Keratinocyte (primary cell): ENCODE measurements at regions not wholly inside any gene's neighbourhood (a gene's known extent, or its start where the extent isn't known, plus 50 kb on each side); places are given as distances from the start of the nearest gene placed in this dataset.

Experiments used
- DNase-seq: peaks from one replicate; pipeline ENCODE4 v3.0.0-alpha.2; 2011; ENCODE audit warnings: low read depth, missing footprints, low spot score
- FAIRE-seq: peaks from 2 replicates; lab custom pipeline; 2011; peaks lifted over from hg19 to GRCh38; lab: Jason Lieb, UNC
- H2AFZ ChIP-seq: 2 replicates; pipeline ENCODE4 v1.6.0; 2012; ENCODE audit warnings: low read length, control low read depth, inconsistent platforms; ENCODE audit not compliant: control insufficient read depth
- H3K27ac ChIP-seq: 2 replicates; pipeline ENCODE4 v1.5.1; 2011; ENCODE audit warnings: low read length; ENCODE audit not compliant: control insufficient read depth, insufficient read depth
- H3K27me3 ChIP-seq: 3 replicates; pipeline ENCODE4 v1.6.0; 2011; ENCODE audit warnings: low read length; ENCODE audit not compliant: control insufficient read depth, insufficient read depth; ENCODE audit errors: extremely low read depth
- H3K36me3 ChIP-seq, 2 experiments: 2 replicates in 1 of 2; 3 replicates in 1 of 2; pipeline ENCODE4 v1.5.1; 2011; ENCODE audit warnings: low read length in 2 of 2, mild to moderate bottlenecking in 1 of 2; ENCODE audit not compliant: control insufficient read depth in 2 of 2, insufficient read depth in 2 of 2; ENCODE audit errors: extremely low read depth in 1 of 2
- H3K4me1 ChIP-seq: 3 replicates; pipeline ENCODE4 v1.5.1; 2011; ENCODE audit warnings: low read length; ENCODE audit not compliant: control insufficient read depth, insufficient read depth; ENCODE audit errors: extremely low read depth
- H3K4me2 ChIP-seq: 3 replicates; pipeline ENCODE4 v1.6.0; 2011; ENCODE audit warnings: low read depth, low read length; ENCODE audit not compliant: control insufficient read depth, insufficient read depth; ENCODE audit errors: extremely low read depth
- H3K4me3 ChIP-seq, 3 experiments: fragments of 200-600 bp in 1 of 3; sonication (generic) in 1 of 3; 2 replicates in 2 of 3; 3 replicates in 1 of 3; pipeline ENCODE4 v1.5.1; 2011 to 2016; ENCODE audit warnings: low read length in 3 of 3, mild to moderate bottlenecking in 3 of 3, control low read depth in 2 of 3, inconsistent platforms in 1 of 3, low read depth in 1 of 3, mixed read lengths in 1 of 3, mixed run types in 1 of 3, moderate library complexity in 1 of 3; ENCODE audit not compliant: control insufficient read depth in 2 of 3, insufficient read depth in 2 of 3; ENCODE audit errors: extremely low read depth in 1 of 3
- H3K79me2 ChIP-seq: 2 replicates; pipeline ENCODE4 v1.6.0; 2012; ENCODE audit warnings: low read length; ENCODE audit not compliant: control insufficient read depth, insufficient read depth
- H3K9ac ChIP-seq: 3 replicates; pipeline ENCODE4 v1.6.0; 2011; ENCODE audit warnings: low read length; ENCODE audit not compliant: control insufficient read depth, insufficient read depth; ENCODE audit errors: extremely low read depth
- H3K9me1 ChIP-seq: 3 replicates; pipeline ENCODE4 v1.6.0; 2011; ENCODE audit warnings: low read length; ENCODE audit not compliant: control insufficient read depth, insufficient read depth; ENCODE audit errors: extremely low read depth
- H3K9me3 ChIP-seq: 2 replicates; pipeline ENCODE4 v1.5.1; 2012; ENCODE audit warnings: low read depth, low read length; ENCODE audit not compliant: control insufficient read depth
- H4K20me1 ChIP-seq: 3 replicates; pipeline ENCODE4 v1.6.0; 2011; ENCODE audit warnings: low read length; ENCODE audit not compliant: control insufficient read depth, insufficient read depth; ENCODE audit errors: extremely low read depth
- CTCF ChIP-seq, 3 experiments: IDR thresholded peaks in 1 of 3; conservative IDR thresholded peaks in 1 of 3; optimal IDR thresholded peaks in 1 of 3; 2 replicates in 2 of 3; 3 replicates in 1 of 3; pipeline versions ENCODE3 to v1.5.1; 2011; ENCODE audit warnings: low read length in 3 of 3, mild to moderate bottlenecking in 3 of 3, moderate library complexity in 2 of 3, control low read depth in 1 of 3, inconsistent platforms in 1 of 3; ENCODE audit not compliant: insufficient read depth in 2 of 3; ENCODE audit errors: extremely low read depth in 1 of 3
- EZH2 ChIP-seq: IDR thresholded peaks from one replicate; pipeline ENCODE4 v1.6.1; 2012; ENCODE audit warnings: inconsistent platforms, mild to moderate bottlenecking, low read length, moderate library complexity
- dilution Hi-C: fragments of 300-500 bp; cut with MboI; formaldehyde crosslinking; loops from one replicate; pipeline ENCODE4 v1.7.0; 2020; ENCODE audit warnings: low sequenced_read_pairs; ENCODE audit not compliant: extremely low pct_ligation_motif_present

DNA sequence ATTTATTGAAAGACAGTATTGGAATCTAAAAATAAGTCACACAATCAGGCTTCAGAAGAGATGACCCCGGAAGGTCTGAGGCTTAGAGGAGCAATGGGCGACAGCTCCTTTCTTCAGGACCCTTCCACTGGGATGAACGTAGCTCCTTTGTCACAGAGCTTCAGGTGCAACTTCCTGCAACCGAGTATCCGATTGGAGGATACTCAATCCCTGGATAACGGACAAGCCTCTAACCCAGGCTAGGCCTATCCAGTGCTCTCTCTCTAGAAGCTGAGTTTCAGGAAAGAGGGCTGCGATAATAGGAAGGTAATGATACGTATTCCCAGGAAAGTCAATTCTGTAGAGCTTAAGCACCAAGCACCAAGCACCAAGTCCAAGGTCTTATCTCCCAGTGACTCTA lies 349.4 kb upstream of the NPSR1 start:
- no peaks in the 10 kb centered on the region for H3K27me3 ChIP-seq
- no peak overlapping the region for H3K4me2 ChIP-seq
- H3K27ac ChIP-seq: no peak overlapping the region
- dilution Hi-C loops: no loop called here
- H4K20me1 ChIP-seq: no peaks in the 10 kb centered on the region
- no peaks in the 10 kb centered on the region for H3K79me2 ChIP-seq
- H3K9me1 ChIP-seq: no peaks in the 10 kb centered on the region
- H2AFZ ChIP-seq: no peak overlapping the region
- no peaks in the 10 kb centered on the region for H3K9me3 ChIP-seq
- no peaks in the 10 kb centered on the region for H3K4me1 ChIP-seq
- no peak overlapping the region for H3K9ac ChIP-seq
- DNase-seq (no peak), FAIRE-seq (no peak)
- H3K4me3 ChIP-seq: no peak overlapping the region
- no peaks in the 10 kb centered on the region for H3K36me3 ChIP-seq
- TF ChIP-seq EZH2 (no peak), CTCF (optimal IDR thresholded peaks at IDR 0.05 in 1 of 3, IDR thresholded peaks at IDR 0.05 in 1 of 3, conservative IDR thresholded peaks at IDR 0.05 in 1 of 3; ENCODE audit: extremely low read depth in 1 of 3, insufficient read depth in 2 of 3, low read length in 3 of 3) (no peak)

DNA sequence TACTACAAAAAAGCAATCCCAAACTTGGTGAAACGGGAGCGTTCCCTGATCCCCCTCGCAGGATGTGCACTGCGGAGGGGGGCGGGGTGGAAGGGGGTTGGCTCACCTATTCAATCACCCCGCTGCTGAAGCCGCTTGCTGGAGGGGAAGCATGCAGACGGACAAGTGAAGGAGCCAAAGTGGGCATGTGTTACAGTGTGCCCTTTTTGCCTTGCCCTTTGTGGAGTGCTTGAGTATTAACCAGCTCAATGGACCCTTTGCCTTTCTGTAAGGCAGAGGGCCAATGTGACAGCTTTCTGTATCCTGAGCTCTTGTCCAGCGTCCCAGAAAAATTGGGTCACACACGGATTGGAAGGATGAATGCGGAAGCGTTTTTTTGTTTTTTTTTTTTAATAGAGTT lies 348.9 kb upstream of the NPSR1 start:
- Histone ChIP-seq H3K27ac (no peak overlapping the region), H2AFZ (no peak overlapping the region), H3K36me3 (no peaks in the 10 kb centered on the region), H3K4me3 (no peak overlapping the region), H3K79me2 (no peaks in the 10 kb centered on the region), H3K9me1 (no peaks in the 10 kb centered on the region), H3K4me2 (no peak overlapping the region), H3K9ac (no peak overlapping the region), H3K4me1 (no peaks in the 10 kb centered on the region), H3K27me3 (no peaks in the 10 kb centered on the region), H4K20me1 (no peaks in the 10 kb centered on the region), H3K9me3 (no peaks in the 10 kb centered on the region)
- no peak for TF ChIP-seq CTCF (optimal IDR thresholded peaks at IDR 0.05 in 1 of 3, IDR thresholded peaks at IDR 0.05 in 1 of 3, conservative IDR thresholded peaks at IDR 0.05 in 1 of 3; ENCODE audit: extremely low read depth in 1 of 3, insufficient read depth in 2 of 3, low read length in 3 of 3)
- no peak for TF ChIP-seq EZH2
- dilution Hi-C loops: no loop called here
- FAIRE-seq: no peak
- no peak for DNase-seq
